ENCODE measurements at regions not wholly inside any gene's neighbourhood (a gene's known extent, or its start where the extent isn't known, plus 50 kb on each side); places are given as distances from the start of the nearest gene placed in this dataset.

GRCh38 chr6:140256248-140256647 is 881.8 kb upstream of the CITED2 start:
- DNase-seq, result no peak
- H3K4me1 ChIP-seq (ENCODE audit: control insufficient read depth, insufficient read depth, low read length), result no peaks in the 10 kb centered on the region
- no peak overlapping the region for H3K4me3 ChIP-seq (ENCODE audit: low read length)
- no peaks in the 10 kb centered on the region for H3K36me3 ChIP-seq (ENCODE audit: control insufficient read depth, insufficient read depth, low read length)
- no peak overlapping the region for H3K27ac ChIP-seq (ENCODE audit: low read length)
- no peaks in the 10 kb centered on the region for H3K9me3 ChIP-seq (ENCODE audit: control insufficient read depth, low read depth, low read length)
- 82% methylated on average over 2 of the region's 2 CpGs for WGBS (ENCODE audit: insufficient coverage, low lambda C conversion rate)
- no peaks in the 10 kb centered on the region for H3K27me3 ChIP-seq (ENCODE audit: control insufficient read depth, insufficient read depth, low read length)

- Histone ChIP-seq H3K27ac (ENCODE audit: low read length) (no peak overlapping the region), H3K4me3 (ENCODE audit: low read length) (no peak overlapping the region), H3K9me3 (ENCODE audit: control insufficient read depth, low read depth, low read length) (no peaks in the 10 kb centered on the region), H3K27me3 (ENCODE audit: control insufficient read depth, insufficient read depth, low read length) (no peaks in the 10 kb centered on the region), H3K36me3 (ENCODE audit: control insufficient read depth, insufficient read depth, low read length) (no peaks in the 10 kb centered on the region), H3K4me1 (ENCODE audit: control insufficient read depth, insufficient read depth, low read length) (no peaks in the 10 kb centered on the region)
- no peak for DNase-seq
- WGBS (ENCODE audit: insufficient coverage, low lambda C conversion rate), result no CpG with 5 or more reads among the region's 1 CpG
These were observed 878.6 kb upstream of the CITED2 start for GRCh38 chr6:140253096-140253495.

GRCh38 chr6:140252099-140252498 is 877.7 kb upstream of the CITED2 start:
- Histone ChIP-seq H3K27me3 (ENCODE audit: control insufficient read depth, insufficient read depth, low read length) (no peaks in the 10 kb centered on the region), H3K36me3 (ENCODE audit: control insufficient read depth, insufficient read depth, low read length) (no peaks in the 10 kb centered on the region), H3K9me3 (ENCODE audit: control insufficient read depth, low read depth, low read length) (no peaks in the 10 kb centered on the region), H3K27ac (ENCODE audit: low read length) (no peak overlapping the region), H3K4me3 (ENCODE audit: low read length) (no peak overlapping the region), H3K4me1 (ENCODE audit: control insufficient read depth, insufficient read depth, low read length) (no peaks in the 10 kb centered on the region)
- WGBS (ENCODE audit: insufficient coverage, low lambda C conversion rate), result 100% methylated on average over 2 of the region's 2 CpGs
- DNase-seq, result no peak

- DNase-seq, result no peak
- H3K36me3 ChIP-seq (ENCODE audit: control insufficient read depth, insufficient read depth, low read length), result no peaks in the 10 kb centered on the region
- H3K4me1 ChIP-seq (ENCODE audit: control insufficient read depth, insufficient read depth, low read length), result no peaks in the 10 kb centered on the region
- H3K27ac ChIP-seq (ENCODE audit: low read length), result no peak overlapping the region
- H3K9me3 ChIP-seq (ENCODE audit: control insufficient read depth, low read depth, low read length), result peaks cover 3% of the 10 kb centered on the region
- no peaks in the 10 kb centered on the region for H3K27me3 ChIP-seq (ENCODE audit: control insufficient read depth, insufficient read depth, low read length)
- H3K4me3 ChIP-seq (ENCODE audit: low read length), result no peak overlapping the region
- 88% methylated on average over 6 of the region's 8 CpGs for WGBS (ENCODE audit: insufficient coverage, low lambda C conversion rate)
These were observed 871.0 kb upstream of the CITED2 start for GRCh38 chr6:140245296-140246040.

- H3K4me1 ChIP-seq (ENCODE audit: control insufficient read depth, insufficient read depth, low read length), result no peaks in the 10 kb centered on the region
- no peak overlapping the region for H3K27ac ChIP-seq (ENCODE audit: low read length)
- no peak overlapping the region for H3K4me3 ChIP-seq (ENCODE audit: low read length)
- H3K36me3 ChIP-seq (ENCODE audit: control insufficient read depth, insufficient read depth, low read length), result no peaks in the 10 kb centered on the region
- no peaks in the 10 kb centered on the region for H3K27me3 ChIP-seq (ENCODE audit: control insufficient read depth, insufficient read depth, low read length)
- 67% methylated on average over 3 of the region's 3 CpGs for WGBS (ENCODE audit: insufficient coverage, low lambda C conversion rate)
- no peaks in the 10 kb centered on the region for H3K9me3 ChIP-seq (ENCODE audit: control insufficient read depth, low read depth, low read length)
- DNase-seq, result no peak
These were observed 862.8 kb upstream of the CITED2 start for GRCh38 chr6:140237251-140237650.

GRCh38 chr6:140236732-140237131 is 862.3 kb upstream of the CITED2 start:
- no CpG with 5 or more reads among the region's 3 CpGs for WGBS (ENCODE audit: insufficient coverage, low lambda C conversion rate)
- Histone ChIP-seq H3K4me1 (ENCODE audit: control insufficient read depth, insufficient read depth, low read length) (no peaks in the 10 kb centered on the region), H3K27ac (ENCODE audit: low read length) (no peak overlapping the region), H3K27me3 (ENCODE audit: control insufficient read depth, insufficient read depth, low read length) (no peaks in the 10 kb centered on the region), H3K4me3 (ENCODE audit: low read length) (no peak overlapping the region), H3K36me3 (ENCODE audit: control insufficient read depth, insufficient read depth, low read length) (no peaks in the 10 kb centered on the region), H3K9me3 (ENCODE audit: control insufficient read depth, low read depth, low read length) (no peaks in the 10 kb centered on the region)
- DNase-seq, result peak in 1 of 2 donors; percentile 3

- H3K27me3 ChIP-seq (ENCODE audit: control insufficient read depth, insufficient read depth, low read length), result no peaks in the 10 kb centered on the region
- H3K27ac ChIP-seq (ENCODE audit: low read length), result no peak overlapping the region
- WGBS (ENCODE audit: insufficient coverage, low lambda C conversion rate), result no CpG with 5 or more reads among the region's 2 CpGs
- H3K4me1 ChIP-seq (ENCODE audit: control insufficient read depth, insufficient read depth, low read length), result no peaks in the 10 kb centered on the region
- no peak overlapping the region for H3K4me3 ChIP-seq (ENCODE audit: low read length)
- DNase-seq, result peak in 1 of 2 donors; percentile 28
- H3K36me3 ChIP-seq (ENCODE audit: control insufficient read depth, insufficient read depth, low read length), result no peaks in the 10 kb centered on the region
- H3K9me3 ChIP-seq (ENCODE audit: control insufficient read depth, low read depth, low read length), result no peaks in the 10 kb centered on the region
These were observed 855.8 kb upstream of the CITED2 start for GRCh38 chr6:140230282-140230681.

- no peak overlapping the region for H3K27ac ChIP-seq (ENCODE audit: low read length)
- no peak for DNase-seq
- H3K9me3 ChIP-seq (ENCODE audit: control insufficient read depth, low read depth, low read length), result no peaks in the 10 kb centered on the region
- no peaks in the 10 kb centered on the region for H3K36me3 ChIP-seq (ENCODE audit: control insufficient read depth, insufficient read depth, low read length)
- H3K27me3 ChIP-seq (ENCODE audit: control insufficient read depth, insufficient read depth, low read length), result no peaks in the 10 kb centered on the region
- no CpG with 5 or more reads among the region's 1 CpG for WGBS (ENCODE audit: insufficient coverage, low lambda C conversion rate)
- no peaks in the 10 kb centered on the region for H3K4me1 ChIP-seq (ENCODE audit: control insufficient read depth, insufficient read depth, low read length)
- H3K4me3 ChIP-seq (ENCODE audit: low read length), result no peak overlapping the region
These were observed 854.0 kb upstream of the CITED2 start for GRCh38 chr6:140228491-140228890.

GRCh38 chr6:140226637-140227036 is 852.2 kb upstream of the CITED2 start:
- no peaks in the 10 kb centered on the region for H3K27me3 ChIP-seq (ENCODE audit: control insufficient read depth, insufficient read depth, low read length)
- no peaks in the 10 kb centered on the region for H3K9me3 ChIP-seq (ENCODE audit: control insufficient read depth, low read depth, low read length)
- no peaks in the 10 kb centered on the region for H3K36me3 ChIP-seq (ENCODE audit: control insufficient read depth, insufficient read depth, low read length)
- no peak for DNase-seq
- H3K27ac ChIP-seq (ENCODE audit: low read length), result no peak overlapping the region
- no peaks in the 10 kb centered on the region for H3K4me1 ChIP-seq (ENCODE audit: control insufficient read depth, insufficient read depth, low read length)
- no peak overlapping the region for H3K4me3 ChIP-seq (ENCODE audit: low read length)

GRCh38 chr6:140225701-140226436 is 851.4 kb upstream of the CITED2 start:
- no peaks in the 10 kb centered on the region for H3K36me3 ChIP-seq (ENCODE audit: control insufficient read depth, insufficient read depth, low read length)
- H3K27me3 ChIP-seq (ENCODE audit: control insufficient read depth, insufficient read depth, low read length), result no peaks in the 10 kb centered on the region
- H3K4me3 ChIP-seq (ENCODE audit: low read length), result no peak overlapping the region
- no peak for DNase-seq
- H3K9me3 ChIP-seq (ENCODE audit: control insufficient read depth, low read depth, low read length), result no peaks in the 10 kb centered on the region
- WGBS (ENCODE audit: insufficient coverage, low lambda C conversion rate), result no CpG with 5 or more reads among the region's 2 CpGs
- H3K4me1 ChIP-seq (ENCODE audit: control insufficient read depth, insufficient read depth, low read length), result no peaks in the 10 kb centered on the region
- H3K27ac ChIP-seq (ENCODE audit: low read length), result no peak overlapping the region

- H3K36me3 ChIP-seq (ENCODE audit: control insufficient read depth, insufficient read depth, low read length), result no peaks in the 10 kb centered on the region
- H3K4me1 ChIP-seq (ENCODE audit: control insufficient read depth, insufficient read depth, low read length), result no peaks in the 10 kb centered on the region
- no peak overlapping the region for H3K4me3 ChIP-seq (ENCODE audit: low read length)
- DNase-seq, result no peak
- no peaks in the 10 kb centered on the region for H3K27me3 ChIP-seq (ENCODE audit: control insufficient read depth, insufficient read depth, low read length)
- no peak overlapping the region for H3K27ac ChIP-seq (ENCODE audit: low read length)
- H3K9me3 ChIP-seq (ENCODE audit: control insufficient read depth, low read depth, low read length), result peaks cover 15% of the 10 kb centered on the region
These were observed 842.8 kb upstream of the CITED2 start for GRCh38 chr6:140217283-140217682.

Measured in large intestine (tissue), 3 donors.